Transverse colon (tissue), 4 donors: ENCODE measurements at regions not wholly inside any gene's neighbourhood (a gene's known extent, or its start where the extent isn't known, plus 50 kb on each side); places are given as distances from the start of the nearest gene placed in this dataset.

Experiments
- POLR2A ChIP-seq: fragments of 450-650 bp; IDR thresholded peaks from one replicate; pipeline ENCODE4 v1.6.1; 2016; ENCODE audit warnings: antibody characterized with exemption, mild to moderate bottlenecking, moderate library complexity
- POLR2AphosphoS5 ChIP-seq, 3 donors: sonication (generic); formaldehyde crosslinking; IDR thresholded peaks; one replicate each; pipeline ENCODE4 v1.6.1; 2016; ENCODE audit warnings: antibody characterized with exemption in 3 of 3
- TF ChIP-seq, protein P1 (sequence below), 5 experiments: fragments of 200-600 bp in 3 of 5; fragments of 450-650 bp in 2 of 5; sonication (generic) in 3 of 5; IDR thresholded peaks; 1 replicate in 2 of 5; 2 replicates in 3 of 5; pipeline ENCODE4 v1.5.1; 2016 to 2017; ENCODE audit warnings: antibody characterized with exemption in 5 of 5, inconsistent platforms in 3 of 5, mild to moderate bottlenecking in 2 of 5, moderate library complexity in 1 of 5

DNA sequence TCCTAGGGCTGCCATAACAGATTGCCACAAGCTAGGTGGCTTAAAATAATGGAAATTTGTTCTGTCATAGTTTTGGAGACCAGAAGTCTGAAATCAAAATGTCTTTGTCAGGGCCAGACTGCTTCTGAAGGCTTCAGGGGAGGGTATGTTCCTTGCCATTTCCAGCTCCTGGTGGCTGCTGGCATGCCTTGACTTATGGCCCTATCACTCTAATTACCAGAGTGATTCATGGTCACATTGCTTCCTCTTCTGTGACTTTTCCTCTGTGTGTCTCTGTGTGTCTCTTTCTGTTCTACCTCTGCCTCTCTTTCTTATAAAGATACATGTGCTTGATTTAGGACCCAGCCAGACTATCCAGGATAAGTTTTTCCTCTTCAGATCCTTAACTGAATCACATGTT, 635.2 kb upstream of the IMPG1 start:
- TF ChIP-seq, protein P1, sequence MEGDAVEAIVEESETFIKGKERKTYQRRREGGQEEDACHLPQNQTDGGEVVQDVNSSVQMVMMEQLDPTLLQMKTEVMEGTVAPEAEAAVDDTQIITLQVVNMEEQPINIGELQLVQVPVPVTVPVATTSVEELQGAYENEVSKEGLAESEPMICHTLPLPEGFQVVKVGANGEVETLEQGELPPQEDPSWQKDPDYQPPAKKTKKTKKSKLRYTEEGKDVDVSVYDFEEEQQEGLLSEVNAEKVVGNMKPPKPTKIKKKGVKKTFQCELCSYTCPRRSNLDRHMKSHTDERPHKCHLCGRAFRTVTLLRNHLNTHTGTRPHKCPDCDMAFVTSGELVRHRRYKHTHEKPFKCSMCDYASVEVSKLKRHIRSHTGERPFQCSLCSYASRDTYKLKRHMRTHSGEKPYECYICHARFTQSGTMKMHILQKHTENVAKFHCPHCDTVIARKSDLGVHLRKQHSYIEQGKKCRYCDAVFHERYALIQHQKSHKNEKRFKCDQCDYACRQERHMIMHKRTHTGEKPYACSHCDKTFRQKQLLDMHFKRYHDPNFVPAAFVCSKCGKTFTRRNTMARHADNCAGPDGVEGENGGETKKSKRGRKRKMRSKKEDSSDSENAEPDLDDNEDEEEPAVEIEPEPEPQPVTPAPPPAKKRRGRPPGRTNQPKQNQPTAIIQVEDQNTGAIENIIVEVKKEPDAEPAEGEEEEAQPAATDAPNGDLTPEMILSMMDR (IDR thresholded peaks at IDR 0.05): no peak
- TF ChIP-seq POLR2A: no peak
- no peak for TF ChIP-seq POLR2AphosphoS5 (IDR thresholded peaks at IDR 0.05)
